Caco-2 (cell line): ENCODE measurements at regions not wholly inside any gene's neighbourhood (a gene's known extent, or its start where the extent isn't known, plus 50 kb on each side); places are given as distances from the start of the nearest gene placed in this dataset.

Experiments used
- BruUV-seq: library from RNA; stranded (reverse); fragments of 400-500 nt; replicated peaks from 2 replicates; lab custom pipeline; 2021; lab: Mats Ljungman, UMichigan
- CTCF ChIA-PET: fragments of 300-600 bp; sonication (Branson Sonifier 250); formaldehyde crosslinking; loops from one replicate; lab custom pipeline; 2022; ENCODE audit warnings: antibody characterized with exemption; lab: Charles Lee
- POLR2A ChIA-PET: fragments of 300-600 bp; sonication (Branson Sonifier 250); formaldehyde crosslinking; loops from one replicate; lab custom pipeline; 2022; ENCODE audit warnings: antibody characterized with exemption; lab: Charles Lee
- DNase-seq, 2 experiments: peaks; one replicate each; pipeline versions ENCODE4 v3.0.0 to v3.0.0-alpha.2; 2020 to 2022
- H3K27me3 ChIP-seq: replicated peaks from 2 replicates; pipeline ENCODE4 v1.6.0; 2011; ENCODE audit warnings: low read length; ENCODE audit not compliant: control insufficient read depth, insufficient read depth
- H3K36me3 ChIP-seq: 2 replicates; pipeline ENCODE4 v1.5.1; 2011; ENCODE audit warnings: low read length; ENCODE audit not compliant: control insufficient read depth, insufficient read depth
- H3K4me1 ChIP-seq: fragments of 250-450 bp; sonication (Bioruptor Pico); 2 replicates; pipeline ENCODE4 v1.5.1; 2020; ENCODE audit warnings: mild to moderate bottlenecking
- H3K4me3 ChIP-seq: 2 replicates; pipeline ENCODE4 v1.5.1; 2011; ENCODE audit warnings: low read depth, mild to moderate bottlenecking, control low read depth, low read length
- H3K9me3 ChIP-seq: fragments of 250-450 bp; sonication (Bioruptor Pico); 2 replicates; pipeline ENCODE4 v1.5.1; 2020; ENCODE audit warnings: mild to moderate bottlenecking, moderate library complexity
- H3K27ac Mint-ChIP-seq: one replicate; pipeline ENCODE4 v1.8.0; 2022; ENCODE audit warnings: mixed read lengths; ENCODE audit not compliant: unreplicated experiment
- H3K27me3 Mint-ChIP-seq: one replicate; pipeline ENCODE4 v1.8.0; 2022; ENCODE audit warnings: mixed read lengths; ENCODE audit not compliant: insufficient read depth, unreplicated experiment
- H3K36me3 Mint-ChIP-seq: one replicate; pipeline ENCODE4 v1.8.0; 2022; ENCODE audit warnings: mild to moderate bottlenecking, mixed read lengths; ENCODE audit not compliant: insufficient read depth, unreplicated experiment
- H3K4me1 Mint-ChIP-seq: one replicate; pipeline ENCODE4 v1.8.0; 2022; ENCODE audit warnings: low read depth, mixed read lengths; ENCODE audit not compliant: unreplicated experiment
- H3K4me3 Mint-ChIP-seq: one replicate; pipeline ENCODE4 v1.8.0; 2022; ENCODE audit warnings: mild to moderate bottlenecking, moderate library complexity, mixed read lengths; ENCODE audit not compliant: unreplicated experiment
- H3K9me3 Mint-ChIP-seq: one replicate; pipeline ENCODE4 v1.8.0; 2022; ENCODE audit warnings: mixed read lengths; ENCODE audit not compliant: unreplicated experiment
- intact Hi-C: fragments of 100-400 bp; cut with micrococcal nuclease; formaldehyde crosslinking; loops from one replicate; pipeline ENCODE4 v1.10.0; 2022; ENCODE audit not compliant: unreplicated experiment
- TF ChIP-seq, protein P1 (sequence below), 2 experiments: fragments of 200-600 bp in 1 of 2; IDR thresholded peaks; 1 replicate in 1 of 2; 2 replicates in 1 of 2; pipeline versions ENCODE4 v1.5.1 to v1.8.0; 2011 to 2022; ENCODE audit warnings: antibody characterized with exemption in 1 of 2, control low read depth in 1 of 2, inconsistent platforms in 1 of 2, low read depth in 1 of 2, low read length in 1 of 2, mild to moderate bottlenecking in 1 of 2, moderate library complexity in 1 of 2; ENCODE audit not compliant: insufficient read depth in 1 of 2, severe bottlenecking in 1 of 2, unreplicated experiment in 1 of 2

DNA sequence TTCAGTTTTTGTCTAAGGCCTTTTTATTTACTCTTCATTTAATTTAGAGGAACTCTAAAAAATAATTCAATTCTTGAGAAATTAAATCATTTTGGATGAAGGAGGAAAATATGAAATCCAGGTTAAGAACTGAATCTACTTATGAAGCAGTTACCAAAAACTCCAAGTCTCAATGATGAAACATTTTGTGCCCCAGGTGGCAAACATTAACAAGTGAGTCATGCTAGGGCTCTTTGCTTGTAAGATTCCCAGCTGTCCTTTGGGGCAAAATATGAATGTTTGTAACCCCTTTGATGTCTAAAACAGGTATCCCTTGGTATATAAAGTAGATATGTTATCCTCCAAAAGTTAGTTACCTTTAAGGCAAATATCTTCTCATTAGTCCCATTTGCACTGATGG lies 202.4 kb downstream of the NEDD1 start:
- no peak overlapping the region for H3K4me3 Mint-ChIP-seq
- no peak overlapping the region for H3K27ac Mint-ChIP-seq
- no peaks in the 10 kb centered on the region for H3K36me3 Mint-ChIP-seq
- Histone ChIP-seq H3K36me3 (no peaks in the 10 kb centered on the region), H3K9me3 (no peaks in the 10 kb centered on the region), H3K27me3 (no peaks in the 10 kb centered on the region), H3K4me1 (no peaks in the 10 kb centered on the region), H3K4me3 (no peak overlapping the region)
- no peaks in the 10 kb centered on the region for H3K4me1 Mint-ChIP-seq
- intact Hi-C loops, result no loop called here
- peaks cover 10% of the 10 kb centered on the region for H3K9me3 Mint-ChIP-seq
- BruUV-seq, result no TSS peak
- DNase-seq, result no peak
- CTCF ChIA-PET, result no interaction called here
- POLR2A ChIA-PET, result no interaction called here
- TF ChIP-seq, protein P1, sequence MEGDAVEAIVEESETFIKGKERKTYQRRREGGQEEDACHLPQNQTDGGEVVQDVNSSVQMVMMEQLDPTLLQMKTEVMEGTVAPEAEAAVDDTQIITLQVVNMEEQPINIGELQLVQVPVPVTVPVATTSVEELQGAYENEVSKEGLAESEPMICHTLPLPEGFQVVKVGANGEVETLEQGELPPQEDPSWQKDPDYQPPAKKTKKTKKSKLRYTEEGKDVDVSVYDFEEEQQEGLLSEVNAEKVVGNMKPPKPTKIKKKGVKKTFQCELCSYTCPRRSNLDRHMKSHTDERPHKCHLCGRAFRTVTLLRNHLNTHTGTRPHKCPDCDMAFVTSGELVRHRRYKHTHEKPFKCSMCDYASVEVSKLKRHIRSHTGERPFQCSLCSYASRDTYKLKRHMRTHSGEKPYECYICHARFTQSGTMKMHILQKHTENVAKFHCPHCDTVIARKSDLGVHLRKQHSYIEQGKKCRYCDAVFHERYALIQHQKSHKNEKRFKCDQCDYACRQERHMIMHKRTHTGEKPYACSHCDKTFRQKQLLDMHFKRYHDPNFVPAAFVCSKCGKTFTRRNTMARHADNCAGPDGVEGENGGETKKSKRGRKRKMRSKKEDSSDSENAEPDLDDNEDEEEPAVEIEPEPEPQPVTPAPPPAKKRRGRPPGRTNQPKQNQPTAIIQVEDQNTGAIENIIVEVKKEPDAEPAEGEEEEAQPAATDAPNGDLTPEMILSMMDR (IDR thresholded peaks at IDR 0.05; ENCODE audit: insufficient read depth in 1 of 2, low read depth in 1 of 2, low read length in 1 of 2, severe bottlenecking in 1 of 2, unreplicated experiment in 1 of 2), result no peak
- peaks cover 10% of the 10 kb centered on the region for H3K27me3 Mint-ChIP-seq

DNA sequence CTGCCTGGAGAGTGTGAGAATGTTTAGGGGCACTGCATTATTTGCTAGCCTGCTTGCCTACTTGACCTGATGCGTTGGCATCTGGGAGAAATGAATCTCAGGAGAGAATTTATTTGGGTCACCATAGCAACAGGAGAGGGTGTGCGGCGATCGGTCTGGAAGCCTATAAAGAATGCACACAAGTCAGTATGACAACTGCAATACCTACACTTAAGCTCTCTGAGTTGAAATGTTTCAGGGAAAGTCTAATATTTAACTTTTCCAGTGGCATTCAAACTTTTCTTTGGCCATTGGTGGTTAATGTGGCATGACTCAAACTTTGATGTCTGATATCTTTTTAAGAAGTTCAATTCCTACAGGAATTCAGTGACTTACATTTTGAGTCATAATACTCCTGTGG lies 205.1 kb downstream of the NEDD1 start:
- no peaks in the 10 kb centered on the region for H3K36me3 ChIP-seq
- DNase-seq, result no peak
- TF ChIP-seq, protein P1 (IDR thresholded peaks at IDR 0.05; ENCODE audit: insufficient read depth in 1 of 2, low read depth in 1 of 2, low read length in 1 of 2, severe bottlenecking in 1 of 2, unreplicated experiment in 1 of 2), result no peak
- H3K4me1 ChIP-seq, result no peaks in the 10 kb centered on the region
- no peak overlapping the region for H3K4me3 ChIP-seq
- Mint-ChIP-seq H3K9me3 (no peaks in the 10 kb centered on the region), H3K4me3 (no peak overlapping the region), H3K36me3 (no peaks in the 10 kb centered on the region), H3K4me1 (no peaks in the 10 kb centered on the region), H3K27ac (no peak overlapping the region), H3K27me3 (peaks cover 7% of the 10 kb centered on the region)
- CTCF ChIA-PET, result no interaction called here
- no peaks in the 10 kb centered on the region for H3K27me3 ChIP-seq
- POLR2A ChIA-PET, result no interaction called here
- BruUV-seq, result no TSS peak
- intact Hi-C loops, result no loop called here
- no peaks in the 10 kb centered on the region for H3K9me3 ChIP-seq

DNA sequence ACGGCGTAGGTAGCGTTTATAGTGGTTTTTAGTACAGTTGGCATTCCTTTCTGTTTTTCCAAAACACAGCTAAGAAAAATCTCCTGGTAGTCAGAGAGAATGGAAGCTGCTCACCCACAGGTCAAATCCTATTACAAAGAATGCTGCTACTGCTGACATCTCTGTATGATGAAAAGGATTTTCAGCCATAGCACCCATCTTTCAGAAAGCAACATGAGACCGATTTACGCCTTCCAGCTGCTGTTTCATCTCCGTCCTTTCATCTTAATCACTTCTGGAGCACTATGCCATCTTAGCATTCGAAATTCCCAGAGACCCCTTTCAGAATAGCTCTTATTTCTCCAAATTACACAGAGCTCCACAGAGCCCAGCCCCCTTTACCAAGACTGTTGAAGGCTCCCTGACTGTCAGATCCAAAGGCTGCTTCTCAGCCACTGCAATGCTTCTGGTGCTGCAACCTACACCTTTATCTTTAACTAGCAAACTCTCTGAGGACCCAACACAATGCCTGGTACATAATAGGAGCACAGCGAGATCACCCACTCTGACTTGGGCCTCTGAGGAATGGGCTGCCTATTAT lies 211.8 kb downstream of the NEDD1 start:
- TF ChIP-seq, protein P1 (IDR thresholded peaks at IDR 0.05; ENCODE audit: insufficient read depth in 1 of 2, low read depth in 1 of 2, low read length in 1 of 2, severe bottlenecking in 1 of 2, unreplicated experiment in 1 of 2), result no peak
- no peak overlapping the region for H3K4me3 Mint-ChIP-seq
- no peaks in the 10 kb centered on the region for H3K36me3 Mint-ChIP-seq
- no peak overlapping the region for H3K4me3 ChIP-seq
- H3K9me3 ChIP-seq, result no peaks in the 10 kb centered on the region
- H3K27ac Mint-ChIP-seq, result no peak overlapping the region
- no peaks in the 10 kb centered on the region for H3K4me1 Mint-ChIP-seq
- H3K27me3 Mint-ChIP-seq, result peaks cover 4% of the 10 kb centered on the region
- no peak for DNase-seq
- no TSS peak for BruUV-seq
- intact Hi-C loops, result no loop called here
- no peaks in the 10 kb centered on the region for H3K36me3 ChIP-seq
- no peaks in the 10 kb centered on the region for H3K4me1 ChIP-seq
- ChIA-PET POLR2A (no interaction called here), CTCF (no interaction called here)
- H3K9me3 Mint-ChIP-seq, result no peaks in the 10 kb centered on the region
- H3K27me3 ChIP-seq, result no peaks in the 10 kb centered on the region; the same call in 1 of the 2 replicates
